ENCODE measurements at regions not wholly inside any gene's neighbourhood (a gene's known extent, or its start where the extent isn't known, plus 50 kb on each side); places are given as distances from the start of the nearest gene placed in this dataset.

DNA sequence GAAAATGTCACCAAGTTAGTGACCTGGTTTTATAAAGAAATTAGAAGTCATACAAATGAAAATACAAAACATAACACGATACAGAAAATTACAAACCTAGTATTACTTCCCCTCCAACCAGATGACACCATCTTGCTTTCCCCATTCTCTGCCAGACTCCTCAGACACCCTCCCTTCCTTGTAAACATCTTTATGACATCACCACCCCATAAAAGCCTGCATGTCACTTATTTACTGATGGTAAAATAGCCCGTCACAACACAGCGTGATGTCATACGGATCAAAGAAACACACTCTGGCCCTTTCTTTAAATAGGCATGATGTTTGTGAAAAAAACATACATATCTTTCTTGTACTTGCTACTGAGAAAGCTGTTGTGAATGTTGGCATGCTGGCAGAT, 254.8 kb upstream of the SOX11 start:
- TF ChIP-seq CTCF (IDR thresholded peaks at IDR 0.05 in 2 of 3, conservative IDR thresholded peaks at IDR 0.05 in 1 of 3; ENCODE audit: borderline replicate concordance in 1 of 3, insufficient read depth in 1 of 3, low read depth in 2 of 3, low read length in 2 of 3) (no peak), EGR1 (IDR thresholded peaks at IDR 0.05; ENCODE audit: low read depth) (no peak), EZH2 (IDR thresholded peaks at IDR 0.05) (no peak), CEBPB (IDR thresholded peaks at IDR 0.05; ENCODE audit: low read depth) (no peak)
